SK-N-SH (cell line): ENCODE measurements at regions not wholly inside any gene's neighbourhood (a gene's known extent, or its start where the extent isn't known, plus 50 kb on each side); places are given as distances from the start of the nearest gene placed in this dataset.

Experiments
- CTCF ChIA-PET: fragments of 300-600, 350-600 bp; formaldehyde crosslinking; extraction: SDS; loops from one replicate; lab custom pipeline; 2021; lab: Yijun Ruan, JAX
- POLR2A ChIA-PET: fragments of 350-600 bp; sonication (Branson Sonifier 250); formaldehyde crosslinking; extraction: SDS; loops from one replicate; lab custom pipeline; 2020; ENCODE audit warnings: antibody characterized with exemption, inconsistent platforms; lab: Yijun Ruan, JAX
- DNase-seq: peaks from one replicate; pipeline ENCODE4 v3.0.0; 2012
- H2AFZ ChIP-seq: fragments of 200-600 bp; sonication (generic); 2 replicates; pipeline ENCODE4 v1.8.1; 2016; ENCODE audit warnings: antibody characterized with exemption, mild to moderate bottlenecking, low read depth
- H3F3A ChIP-seq: fragments of 200-600 bp; sonication (generic); replicated peaks from 2 replicates; pipeline ENCODE3; 2016; ENCODE audit warnings: antibody characterized with exemption, mild to moderate bottlenecking; ENCODE audit not compliant: insufficient read depth
- H3K27ac ChIP-seq, 2 experiments: fragments of 200-500 bp in 1 of 2; fragments of 200-600 bp in 1 of 2; sonication (Bioruptor generic) in 1 of 2; sonication (generic), shearing (Covaris generic) in 1 of 2; 2 replicates each; pipeline versions ENCODE4 v1.5.1 to v1.6.1; 2014 to 2016; ENCODE audit warnings: low read depth in 2 of 2, inconsistent platforms in 1 of 2, low read length in 1 of 2, mild to moderate bottlenecking in 1 of 2, mixed read lengths in 1 of 2
- H3K27me3 ChIP-seq: fragments of 200-600 bp; sonication (generic), shearing (Covaris generic); 2 replicates; pipeline ENCODE4 v1.6.1; 2016; ENCODE audit warnings: mixed run types; ENCODE audit not compliant: insufficient read depth
- H3K36me3 ChIP-seq, 2 experiments: fragments of 200-500 bp in 1 of 2; fragments of 200-600 bp in 1 of 2; sonication (Bioruptor generic) in 1 of 2; sonication (generic) in 1 of 2; replicated peaks in 1 of 2; 2 replicates each; pipeline versions ENCODE3 to v1.5.1; 2014 to 2016; ENCODE audit warnings: low read length in 1 of 2, mild to moderate bottlenecking in 1 of 2; ENCODE audit not compliant: insufficient read depth in 2 of 2, control insufficient read depth in 1 of 2
- H3K4me1 ChIP-seq, 2 experiments: fragments of 200-500 bp in 1 of 2; fragments of 200-600 bp in 1 of 2; sonication (Bioruptor generic) in 1 of 2; sonication (generic), shearing (Covaris generic) in 1 of 2; 2 replicates each; pipeline versions ENCODE4 v1.5.1 to v1.6.1; 2014 to 2016; ENCODE audit warnings: low read depth in 1 of 2, low read length in 1 of 2, mixed run types in 1 of 2; ENCODE audit not compliant: insufficient read depth in 2 of 2, control insufficient read depth in 1 of 2
- H3K4me2 ChIP-seq: fragments of 200-600 bp; sonication (generic), shearing (Covaris generic); 2 replicates; pipeline ENCODE4 v1.6.1; 2017; ENCODE audit warnings: mixed run types
- H3K4me3 ChIP-seq, 2 experiments: fragments of 200-500 bp in 1 of 2; fragments of 200-600 bp in 1 of 2; sonication (Bioruptor generic) in 1 of 2; sonication (generic), shearing (Covaris generic) in 1 of 2; 2 replicates each; pipeline versions ENCODE4 v1.5.1 to v1.8.1; 2014 to 2016; ENCODE audit warnings: low read depth in 2 of 2, inconsistent platforms in 1 of 2, low read length in 1 of 2, mild to moderate bottlenecking in 1 of 2, mixed read lengths in 1 of 2, moderate library complexity in 1 of 2
- H3K79me2 ChIP-seq: fragments of 200-600 bp; sonication (generic); 2 replicates; pipeline ENCODE4 v1.8.1; 2017; ENCODE audit warnings: mild to moderate bottlenecking; ENCODE audit not compliant: insufficient read depth
- H3K9ac ChIP-seq: fragments of 200-600 bp; sonication (generic); 2 replicates; pipeline ENCODE4 v1.6.1; 2017; ENCODE audit warnings: mixed run types
- H3K9me2 ChIP-seq: fragments of 200-600 bp; sonication (generic); 2 replicates; pipeline ENCODE4 v1.6.1; 2017; ENCODE audit warnings: mixed run types
- H3K9me3 ChIP-seq: fragments of 200-600 bp; sonication (generic); 2 replicates; pipeline ENCODE4 v1.6.1; 2017; ENCODE audit warnings: mixed run types, mild to moderate bottlenecking, moderate library complexity
- H4K20me1 ChIP-seq: fragments of 200-600 bp; sonication (generic); 2 replicates; pipeline ENCODE4 v1.6.1; 2017; ENCODE audit warnings: mild to moderate bottlenecking, mixed run types; ENCODE audit not compliant: insufficient read depth
- EP300 ChIP-seq, 2 experiments: IDR thresholded peaks; 2 replicates each; pipeline versions ENCODE4 v1.4.0 to v1.6.1; 2012; ENCODE audit warnings: borderline replicate concordance in 1 of 2, low read depth in 1 of 2, low read length in 1 of 2
- EZH2phosphoT487 ChIP-seq: fragments of 200-600 bp; sonication (generic); IDR thresholded peaks from 2 replicates; pipeline ENCODE4 v1.6.1; 2017; ENCODE audit warnings: low read depth, mixed run types, mild to moderate bottlenecking, antibody characterized with exemption, moderate library complexity, borderline replicate concordance
- GABPA ChIP-seq: IDR thresholded peaks from 2 replicates; pipeline ENCODE4 v1.4.0; 2012; ENCODE audit warnings: low read depth, mild to moderate bottlenecking
- GATA2 ChIP-seq: sonication (generic); formaldehyde crosslinking; IDR thresholded peaks from 2 replicates; pipeline ENCODE4 v1.5.0; 2020; ENCODE audit warnings: mild to moderate bottlenecking, missing genetic modification reagents
- MXI1 ChIP-seq: IDR thresholded peaks from 2 replicates; pipeline ENCODE4 v1.6.1; 2012; ENCODE audit warnings: mild to moderate bottlenecking, low read depth, low read length, improper control_type of control experiment
- NFIC ChIP-seq: IDR thresholded peaks from 2 replicates; pipeline ENCODE4 v1.4.0; 2012; ENCODE audit warnings: borderline replicate concordance
- NRF1 ChIP-seq: IDR thresholded peaks from 2 replicates; pipeline ENCODE4 v1.6.1; 2012; ENCODE audit warnings: low read depth, mild to moderate bottlenecking, low read length
- POLR2AphosphoS5 ChIP-seq: IDR thresholded peaks from 2 replicates; pipeline ENCODE4 v1.6.1; 2012; ENCODE audit warnings: low read depth, low read length
- RAD21 ChIP-seq: IDR thresholded peaks from 2 replicates; pipeline ENCODE4 v1.6.1; 2012; ENCODE audit warnings: mild to moderate bottlenecking, low read length
- REST ChIP-seq: IDR thresholded peaks from 2 replicates; pipeline ENCODE4 v1.6.1; 2012; ENCODE audit warnings: mild to moderate bottlenecking, low read depth, low read length, moderate library complexity
- RFX5 ChIP-seq: IDR thresholded peaks from 2 replicates; pipeline ENCODE4 v1.6.1; 2012; ENCODE audit warnings: mild to moderate bottlenecking, improper control_type of control experiment, low read length
- RXRA ChIP-seq: IDR thresholded peaks from 2 replicates; pipeline ENCODE4 v1.4.0; 2012; ENCODE audit warnings: low read depth, mild to moderate bottlenecking, borderline replicate concordance
- SMC3 ChIP-seq: IDR thresholded peaks from 2 replicates; pipeline ENCODE4 v1.6.1; 2012; ENCODE audit warnings: low read depth, low read length, improper control_type of control experiment
- TAF1 ChIP-seq: IDR thresholded peaks from 2 replicates; pipeline ENCODE4 v1.6.1; 2012; ENCODE audit warnings: low read depth, mild to moderate bottlenecking, low read length, moderate library complexity, borderline replicate concordance
- TCF12 ChIP-seq: IDR thresholded peaks from 2 replicates; pipeline ENCODE4 v1.4.0; 2012
- YY1 ChIP-seq: IDR thresholded peaks from 2 replicates; pipeline ENCODE4 v1.4.0; 2012; ENCODE audit warnings: low read depth, mild to moderate bottlenecking
- ZBTB33 ChIP-seq: IDR thresholded peaks from 2 replicates; pipeline ENCODE4 v1.4.0; 2012; ENCODE audit warnings: low read depth, borderline replicate concordance
- WGBS: methylation state at CpG from one replicate; pipeline ENCODE4 v1.1.6; 2017; ENCODE audit warnings: low lambda C conversion rate; 5-methylcytosine and 5-hydroxymethylcytosine counted together
- TF ChIP-seq, protein P1 (sequence below): fragments of 150-350 bp; IDR thresholded peaks from 2 replicates; pipeline ENCODE4 v1.6.1; 2017; ENCODE audit warnings: antibody characterized with exemption, low read length, low read depth, borderline replicate concordance

DNA sequence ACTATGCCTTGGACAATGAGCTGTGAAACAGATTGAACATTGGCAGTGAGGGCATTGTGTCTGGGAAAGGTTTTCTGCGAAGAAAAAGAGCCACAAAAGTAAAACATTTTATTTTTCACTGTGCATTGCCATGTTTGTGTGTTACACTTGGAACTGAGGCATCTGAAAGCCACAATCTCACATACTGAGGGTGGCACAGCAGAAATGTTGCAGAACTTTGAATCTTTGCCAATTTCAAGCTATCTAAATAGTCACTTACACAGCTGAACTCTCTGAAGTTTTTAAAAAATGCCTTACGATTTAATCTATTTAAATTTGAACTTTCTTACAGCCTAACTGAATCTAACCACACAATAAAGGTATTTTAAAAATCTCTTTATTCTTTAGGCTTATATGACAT lies 154.1 kb upstream of the GRM7 start:
- TF ChIP-seq POLR2AphosphoS5 (no peak), EZH2phosphoT487 (no peak), TAF1 (no peak), GABPA (no peak), GATA2 (CRISPR knock-in tag) (no peak), ZBTB33 (no peak), RXRA (no peak), SMC3 (no peak), RAD21 (no peak), NRF1 (no peak), EP300 (IDR thresholded peaks at IDR 0.05; ENCODE audit: borderline replicate concordance in 1 of 2, low read depth in 1 of 2, low read length in 1 of 2) (no peak), MXI1 (no peak), NFIC (no peak), YY1 (no peak), RFX5 (no peak), TCF12 (no peak), REST (no peak)
- TF ChIP-seq, protein P1, sequence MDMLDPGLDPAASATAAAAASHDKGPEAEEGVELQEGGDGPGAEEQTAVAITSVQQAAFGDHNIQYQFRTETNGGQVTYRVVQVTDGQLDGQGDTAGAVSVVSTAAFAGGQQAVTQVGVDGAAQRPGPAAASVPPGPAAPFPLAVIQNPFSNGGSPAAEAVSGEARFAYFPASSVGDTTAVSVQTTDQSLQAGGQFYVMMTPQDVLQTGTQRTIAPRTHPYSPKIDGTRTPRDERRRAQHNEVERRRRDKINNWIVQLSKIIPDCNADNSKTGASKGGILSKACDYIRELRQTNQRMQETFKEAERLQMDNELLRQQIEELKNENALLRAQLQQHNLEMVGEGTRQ: no peak
- H3K9ac ChIP-seq: no peak overlapping the region
- H2AFZ ChIP-seq: no peak overlapping the region
- CTCF ChIA-PET: no interaction called here
- no peaks in the 10 kb centered on the region for H3F3A ChIP-seq
- H3K27ac ChIP-seq: no peak overlapping the region
- no peaks in the 10 kb centered on the region for H4K20me1 ChIP-seq
- DNase-seq: no peak
- H3K9me2 ChIP-seq: no peaks in the 10 kb centered on the region
- H3K79me2 ChIP-seq: no peaks in the 10 kb centered on the region
- no peaks in the 10 kb centered on the region for H3K9me3 ChIP-seq
- no peaks in the 10 kb centered on the region for H3K4me1 ChIP-seq
- no peaks in the 10 kb centered on the region for H3K27me3 ChIP-seq
- WGBS: 1% methylated on average over 2 of the region's 2 CpGs
- H3K4me2 ChIP-seq: no peak overlapping the region
- POLR2A ChIA-PET: no interaction called here
- no peak overlapping the region for H3K4me3 ChIP-seq
- H3K36me3 ChIP-seq: no peaks in the 10 kb centered on the region
